Stimulated activated CD8-positive, alpha-beta memory T cell treated with anti-CD3 and anti-CD28 coated beads, Interleukin-4, amount 100 ng/mL, for 24 hours (primary cell): ENCODE measurements at regions not wholly inside any gene's neighbourhood (a gene's known extent, or its start where the extent isn't known, plus 50 kb on each side); places are given as distances from the start of the nearest gene placed in this dataset.

ENCODE experiments used
- DNase-seq: peaks from one replicate; pipeline ENCODE4 v3.0.0-alpha.2; 2020; ENCODE audit warnings: low read depth

DNA sequence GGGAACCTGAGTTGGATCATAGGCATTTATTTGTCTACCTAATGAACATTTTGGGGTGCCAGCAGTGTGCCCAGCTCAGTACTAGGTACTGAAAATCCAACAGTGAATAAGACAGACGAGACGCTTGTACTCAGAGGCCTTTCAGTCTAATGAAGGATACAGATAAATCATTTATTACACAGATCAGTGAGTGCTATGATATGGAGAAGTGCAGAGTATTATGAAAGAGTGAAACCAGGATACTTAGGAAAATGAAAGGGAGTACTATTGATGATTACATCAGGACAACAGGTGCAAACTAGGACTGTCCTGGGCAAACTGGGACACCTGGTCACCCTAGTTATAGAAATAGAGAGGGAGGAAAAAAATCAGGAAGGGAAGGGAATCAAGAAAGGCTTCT lies 207.5 kb upstream of the NCAM1 start:
- no peak for DNase-seq

DNA sequence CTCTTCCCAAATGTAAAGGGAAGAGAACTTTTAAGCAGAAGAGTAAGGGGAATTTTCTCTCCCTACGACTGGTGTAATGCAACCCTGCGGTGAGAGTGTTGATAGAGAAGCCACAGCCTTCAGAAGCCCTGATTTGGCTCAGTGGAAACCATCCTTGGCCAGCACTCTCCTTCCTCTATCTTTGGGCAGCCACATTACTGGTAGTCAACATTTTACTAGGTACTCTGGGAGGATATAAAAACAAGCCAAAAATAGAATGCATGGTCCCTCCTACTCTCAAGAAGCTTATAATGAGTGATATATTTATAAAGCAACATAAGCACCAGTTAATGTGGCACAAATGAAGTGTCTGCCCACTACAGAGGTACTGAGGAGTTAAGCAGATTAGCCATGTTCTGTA lies 201.8 kb upstream of the NCAM1 start:
- DNase-seq = no peak

DNA sequence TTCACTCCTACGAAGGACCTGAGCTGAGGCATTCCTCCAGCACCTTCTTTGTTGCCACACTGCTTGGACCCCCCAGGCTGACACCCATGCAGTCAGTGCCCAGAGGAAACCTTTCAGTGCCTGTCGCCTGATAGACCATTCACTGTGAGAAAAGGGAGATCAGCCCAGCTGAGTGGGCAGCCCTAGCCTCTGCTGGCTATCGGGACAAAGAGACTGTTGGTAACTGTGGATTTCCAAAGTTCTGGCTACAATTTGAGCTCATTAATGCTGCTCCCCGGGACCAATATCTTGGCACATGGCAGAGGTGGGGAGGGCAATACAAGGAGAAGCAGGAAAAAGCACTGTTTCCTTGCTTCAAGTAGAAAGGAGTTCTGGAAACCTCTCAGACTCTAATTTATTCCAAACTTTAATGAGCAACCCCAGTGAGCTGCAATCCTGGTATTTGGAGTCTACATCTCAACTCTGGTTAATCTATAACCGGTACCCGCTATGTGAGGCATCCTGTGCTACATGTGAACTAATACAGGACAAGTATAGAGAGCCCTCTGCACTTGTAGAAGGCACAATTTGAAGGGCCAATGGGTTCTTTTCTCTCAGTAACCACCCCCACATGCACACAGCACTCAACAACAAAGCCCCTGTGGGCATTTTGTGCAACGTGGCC lies 200.7 kb upstream of the NCAM1 start:
- no peak for DNase-seq

DNA sequence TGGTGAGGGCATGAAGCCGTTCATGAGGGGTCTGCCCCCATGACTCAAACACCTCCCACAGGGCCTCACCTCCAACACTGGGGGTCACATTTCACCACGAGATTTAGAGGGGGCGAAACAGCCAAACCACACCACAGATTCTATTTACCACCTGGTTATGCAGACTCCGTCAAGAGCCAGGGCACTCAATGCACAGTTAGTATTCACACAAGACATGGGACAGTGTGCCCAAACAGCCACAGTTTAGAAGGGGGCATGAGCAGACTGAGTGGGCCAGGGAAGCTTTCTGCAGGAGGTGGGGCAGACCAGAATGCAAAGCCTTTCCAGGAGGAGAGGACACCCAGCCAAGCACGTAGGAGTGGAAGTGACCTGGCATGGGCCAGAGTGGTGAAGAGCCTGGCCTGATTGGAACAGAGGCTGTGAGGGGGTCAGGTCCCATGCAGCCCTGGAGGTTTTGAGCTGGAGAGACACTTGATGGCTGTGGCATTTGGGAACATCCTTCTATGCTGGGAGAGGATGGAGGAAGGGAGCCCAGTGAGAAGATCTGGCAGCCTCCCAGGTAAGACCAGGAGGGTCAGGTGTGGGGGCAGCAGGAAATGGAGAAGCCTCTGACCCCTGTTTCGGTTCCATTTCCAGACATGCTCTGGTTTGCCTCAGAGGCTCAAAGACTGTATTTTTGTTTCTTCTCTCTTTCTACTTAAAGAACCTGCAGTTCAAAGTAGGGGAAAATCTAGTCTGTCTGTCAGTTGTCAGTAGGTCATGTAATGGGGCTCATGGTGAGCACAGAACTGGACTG lies 199.1 kb upstream of the NCAM1 start:
- DNase-seq = no peak

DNA sequence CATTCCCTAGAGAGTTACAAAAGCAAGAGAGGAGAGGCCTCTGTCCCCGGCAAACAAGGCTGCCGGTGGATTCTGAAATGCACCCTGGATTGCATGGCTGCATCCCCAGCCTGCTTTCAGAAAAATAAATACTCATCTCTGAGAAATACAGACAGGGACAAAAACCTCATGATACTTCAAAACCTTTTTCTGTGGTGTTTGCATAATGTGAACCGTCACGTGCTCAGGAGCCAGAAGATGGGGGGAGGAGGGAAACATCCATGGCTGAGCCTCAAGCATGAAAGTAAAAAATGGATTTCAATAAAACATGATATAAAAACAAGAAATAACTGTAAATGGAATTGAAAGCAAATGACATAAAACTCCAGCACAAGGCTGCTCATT lies 198.5 kb upstream of the NCAM1 start:
- DNase-seq = no peak

DNA sequence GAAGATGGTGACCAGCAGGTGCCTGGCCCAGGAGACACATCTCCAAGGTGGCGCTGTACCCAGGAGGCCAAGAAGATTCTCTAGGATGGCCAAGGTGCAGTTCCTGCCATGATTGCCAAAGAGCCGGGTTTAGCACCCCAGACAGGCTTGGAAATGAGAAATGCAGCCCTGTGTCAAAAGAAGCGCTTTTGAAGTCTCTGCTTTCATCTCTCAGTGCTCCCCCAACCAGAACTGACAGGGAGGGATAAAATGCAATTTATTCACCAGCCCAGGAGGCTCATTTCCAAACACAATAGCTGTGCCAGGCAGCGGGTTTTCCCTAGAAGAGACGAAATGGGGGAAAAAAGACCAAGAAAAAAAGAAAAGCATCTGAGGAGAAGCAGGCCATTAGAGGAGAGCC lies 195.9 kb upstream of the NCAM1 start:
- no peak for DNase-seq

DNA sequence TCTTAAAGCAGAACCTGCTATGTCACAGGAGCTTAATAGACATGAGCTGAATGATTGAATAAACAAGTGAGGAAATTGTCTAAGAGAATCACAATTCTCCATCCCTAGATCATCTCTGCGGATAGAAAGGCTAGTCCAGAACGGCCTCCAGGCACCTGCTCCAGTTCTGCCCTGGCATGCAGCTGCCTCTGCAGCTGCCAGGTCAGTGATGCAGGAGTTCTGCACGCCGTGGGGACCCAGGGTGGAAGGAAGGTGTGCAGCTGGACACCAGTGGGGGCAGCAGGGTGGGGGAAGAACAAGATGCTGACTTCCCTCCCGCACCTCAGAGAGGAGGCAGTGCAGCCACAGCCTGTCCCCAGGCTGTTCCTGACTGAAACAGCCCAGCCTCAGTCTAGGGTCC lies 192.1 kb upstream of the NCAM1 start:
- DNase-seq = no peak

DNA sequence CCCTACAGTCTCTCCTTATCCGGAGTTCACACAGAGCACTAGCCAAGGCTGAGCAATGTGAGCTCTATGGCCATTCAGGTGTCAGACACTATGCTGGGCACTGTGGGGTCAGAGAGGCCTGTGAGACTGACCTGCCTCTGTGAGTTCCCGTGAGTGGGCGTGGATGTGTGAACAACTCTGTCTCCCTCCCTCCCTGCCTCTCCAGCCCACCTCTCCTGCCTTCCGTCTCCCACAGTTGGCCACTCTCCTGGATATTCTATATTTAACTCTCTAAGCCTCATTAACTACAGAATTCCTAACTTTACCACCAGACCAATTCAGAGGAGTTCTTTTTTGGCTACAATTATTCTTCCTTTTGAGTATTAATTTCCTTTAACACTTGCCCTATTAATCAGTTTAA lies 191.6 kb upstream of the NCAM1 start:
- no peak for DNase-seq

DNA sequence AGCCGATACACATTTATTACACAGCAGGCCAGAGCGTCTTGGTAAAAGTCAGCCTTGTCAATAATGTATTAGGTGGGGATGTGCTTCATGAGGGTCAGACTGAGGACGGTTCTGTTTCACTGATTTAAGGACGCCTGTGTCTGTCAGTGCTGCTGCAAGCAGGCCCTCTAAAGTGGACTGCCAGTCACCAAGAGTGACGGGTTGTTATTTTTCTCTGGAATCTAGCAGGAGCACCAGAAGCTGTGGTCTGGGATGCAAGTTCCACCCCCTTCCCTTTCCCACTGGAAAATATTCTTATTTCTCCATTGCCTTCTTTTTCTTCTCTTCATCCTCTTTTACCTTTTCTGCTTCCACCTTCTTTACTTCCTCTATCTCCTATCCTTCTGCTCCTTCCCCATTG lies 191.2 kb upstream of the NCAM1 start:
- DNase-seq = no peak

DNA sequence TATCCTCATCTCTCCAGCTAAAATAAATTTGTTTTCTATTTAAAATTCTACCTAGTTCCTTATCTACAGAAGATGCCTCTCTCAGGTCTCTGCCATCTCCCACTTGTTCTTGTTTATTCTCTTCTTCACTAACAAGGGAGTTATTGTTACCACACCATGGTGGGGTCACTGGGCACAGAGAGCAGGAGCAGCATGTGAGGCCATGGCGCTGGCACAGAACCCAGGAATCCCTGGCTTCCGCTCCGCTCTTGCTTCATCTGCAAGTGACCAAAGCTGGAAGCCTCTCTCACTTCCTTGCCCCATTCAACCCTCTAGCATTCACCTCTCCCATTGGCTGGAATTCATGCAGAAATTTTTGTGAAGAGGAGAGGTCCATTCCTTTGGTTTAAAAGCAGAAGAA lies 190.7 kb upstream of the NCAM1 start:
- DNase-seq = no peak

DNA sequence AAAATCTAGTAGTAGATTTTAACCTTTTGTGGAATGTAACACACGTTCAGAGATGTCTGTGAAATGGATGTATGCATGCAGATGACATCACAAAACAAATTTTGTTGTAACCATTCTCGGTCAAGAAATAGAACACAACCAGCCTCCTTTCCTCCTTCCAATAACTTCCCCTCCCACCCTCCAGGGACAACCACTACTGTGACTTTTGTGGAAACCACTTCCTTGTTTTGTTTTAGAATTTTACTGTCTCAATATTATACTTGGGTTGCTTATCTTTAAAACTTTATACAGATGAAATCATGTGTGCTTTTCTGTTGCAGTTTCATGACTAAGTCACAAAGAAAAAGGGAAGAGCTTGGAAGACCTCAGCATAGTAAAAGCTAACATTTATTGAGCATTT lies 189.4 kb upstream of the NCAM1 start:
- DNase-seq = no peak

DNA sequence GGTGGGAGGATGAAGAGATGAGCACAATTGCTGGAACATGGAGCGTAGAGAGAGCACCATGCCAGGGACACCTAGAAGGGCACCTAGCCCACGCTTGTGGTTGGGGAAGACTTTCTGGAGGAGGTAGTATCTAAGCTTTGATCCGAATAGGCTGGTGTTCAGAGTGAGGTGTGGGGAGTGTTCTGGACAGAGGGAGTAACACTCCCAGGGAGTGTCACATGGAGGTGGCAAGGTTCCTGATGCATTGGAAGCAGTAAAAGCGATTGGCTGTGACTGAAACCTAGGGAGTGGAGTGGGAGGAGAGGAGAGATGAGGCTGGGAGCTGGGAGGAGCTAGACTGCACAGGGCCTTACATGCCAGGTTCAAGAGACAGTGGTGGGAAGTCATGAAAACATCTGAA lies 188.0 kb upstream of the NCAM1 start:
- DNase-seq = no peak

DNA sequence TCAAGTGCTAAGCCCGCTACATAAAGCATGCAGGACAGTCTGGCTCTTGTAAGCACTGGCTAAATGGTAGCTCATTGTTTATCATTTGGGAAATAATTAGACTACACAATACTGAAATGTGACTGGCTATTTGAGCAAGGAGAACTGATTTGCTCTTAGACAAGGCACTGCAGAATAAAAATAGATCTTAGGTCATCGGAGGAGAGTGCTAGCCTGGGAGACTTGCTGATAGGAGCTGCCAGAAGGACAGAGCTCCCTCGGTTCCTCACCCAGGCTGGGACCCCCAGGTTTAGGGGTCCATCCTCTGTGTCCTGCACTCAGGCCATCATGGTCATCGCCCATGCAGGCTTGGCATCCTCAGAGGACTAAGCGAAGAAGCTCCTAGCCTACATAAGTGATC lies 184.4 kb upstream of the NCAM1 start:
- DNase-seq = no peak

DNA sequence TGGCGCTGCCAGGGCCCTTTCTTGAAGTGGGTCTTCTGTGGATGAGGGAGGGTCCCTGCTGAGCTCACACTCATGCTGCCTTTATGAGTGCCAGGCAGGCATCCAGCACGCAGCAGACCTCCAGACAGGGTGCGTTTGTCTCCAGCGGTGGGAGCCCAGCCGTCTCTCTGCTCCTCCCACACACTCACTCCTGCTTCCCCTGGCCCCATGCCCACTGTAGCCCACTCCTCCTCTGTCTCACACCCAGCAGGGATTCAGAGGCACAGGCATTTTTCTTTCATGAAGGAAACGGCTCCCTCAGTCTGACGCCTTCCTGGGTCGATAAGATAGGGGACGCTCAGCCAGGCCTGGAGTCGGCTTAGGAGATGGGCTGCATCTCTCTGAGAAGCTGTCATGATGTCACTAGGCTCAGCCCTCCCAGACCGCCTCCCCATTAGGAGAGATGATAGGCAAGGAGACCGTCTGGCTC lies 183.9 kb upstream of the NCAM1 start:
- no peak for DNase-seq

DNA sequence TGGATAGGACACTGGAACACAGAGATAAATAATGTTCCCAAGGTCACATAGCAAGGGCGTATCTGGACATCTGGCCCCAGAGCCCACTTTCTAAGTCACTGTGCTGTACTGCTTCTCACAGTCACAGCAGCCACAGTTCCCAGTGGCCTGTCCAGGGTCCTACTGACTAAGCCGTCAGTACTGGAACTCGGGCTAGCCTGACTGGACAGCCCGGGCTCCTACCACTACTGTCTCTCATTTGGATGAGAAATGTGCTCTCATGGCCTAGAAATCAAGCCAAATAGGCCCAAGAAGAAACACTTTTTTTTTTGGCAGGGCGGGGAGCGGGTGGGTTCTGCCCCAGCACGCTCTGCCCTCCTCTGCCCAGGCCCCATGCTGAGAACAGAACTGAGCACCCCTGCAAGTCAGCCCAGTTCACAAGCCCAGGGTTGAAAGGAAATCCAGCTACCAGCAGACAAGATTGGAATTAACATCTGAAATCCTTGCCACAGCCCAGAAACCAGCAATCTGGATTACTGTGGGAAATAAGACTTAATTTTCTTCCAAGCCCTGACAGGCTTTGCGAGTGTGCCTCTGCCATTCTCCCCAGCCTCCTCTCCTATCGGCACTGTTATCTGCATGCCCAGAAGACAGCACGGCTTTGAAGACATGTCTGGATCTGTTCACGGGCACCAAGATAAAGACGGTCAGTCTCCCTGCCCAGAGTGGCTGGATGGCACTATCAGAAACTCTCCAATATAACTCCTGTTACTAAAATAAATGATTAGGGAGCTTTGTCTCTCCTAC lies 182.9 kb upstream of the NCAM1 start:
- DNase-seq = no peak

DNA sequence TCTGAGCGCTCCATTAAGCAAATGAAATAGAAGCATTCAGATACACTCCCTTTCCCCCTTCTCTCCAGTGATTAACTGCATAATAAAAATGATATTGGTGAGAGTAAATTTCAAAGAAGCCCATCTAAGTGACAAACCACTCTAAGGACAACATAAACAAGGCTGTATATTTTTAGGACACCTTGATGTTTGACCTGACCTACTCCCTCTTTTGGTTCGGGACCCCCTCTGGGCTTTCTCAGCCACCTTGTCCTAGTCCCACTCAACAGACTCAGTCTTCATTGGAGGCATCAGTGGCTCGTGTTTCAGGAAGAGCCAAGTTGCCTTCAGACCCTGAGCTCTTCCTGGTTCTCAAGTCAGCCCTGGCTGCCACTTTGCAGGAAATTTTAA lies 182.3 kb upstream of the NCAM1 start:
- DNase-seq = no peak

DNA sequence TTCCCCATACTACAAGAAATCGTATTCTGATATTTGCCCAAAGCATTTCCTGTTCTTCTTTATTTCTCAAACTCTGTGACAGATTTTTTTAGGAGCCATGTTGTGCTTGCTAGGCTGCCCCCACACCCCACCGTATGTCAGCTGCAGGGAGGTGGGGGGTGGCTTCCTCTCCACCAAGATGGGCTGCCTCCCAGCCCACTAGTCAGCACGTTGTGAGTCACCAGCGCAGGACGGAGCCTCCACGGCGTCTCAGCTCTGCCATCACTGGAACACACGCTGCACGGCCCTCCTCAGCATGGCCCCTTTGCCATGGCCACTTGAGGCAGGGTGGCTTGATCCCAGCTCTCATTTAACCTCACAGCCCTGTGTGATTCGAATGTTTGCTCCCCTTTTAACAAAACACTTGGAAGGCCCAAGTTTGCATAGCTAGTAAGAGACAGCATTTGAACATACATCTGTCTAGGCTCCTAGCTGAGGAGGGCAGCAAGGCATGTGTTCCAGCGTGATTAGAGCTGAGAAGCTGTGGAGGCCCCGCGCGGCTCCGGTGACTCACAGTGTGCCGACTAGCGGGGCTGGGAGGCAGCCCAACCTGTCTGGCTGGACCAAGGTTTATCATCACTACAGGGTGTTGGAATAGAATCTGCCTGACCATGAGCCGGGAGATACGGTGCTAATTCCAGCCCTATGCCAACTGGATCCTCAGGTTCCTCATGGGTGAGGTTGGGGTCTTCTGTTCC lies 180.7 kb upstream of the NCAM1 start:
- no peak for DNase-seq

DNA sequence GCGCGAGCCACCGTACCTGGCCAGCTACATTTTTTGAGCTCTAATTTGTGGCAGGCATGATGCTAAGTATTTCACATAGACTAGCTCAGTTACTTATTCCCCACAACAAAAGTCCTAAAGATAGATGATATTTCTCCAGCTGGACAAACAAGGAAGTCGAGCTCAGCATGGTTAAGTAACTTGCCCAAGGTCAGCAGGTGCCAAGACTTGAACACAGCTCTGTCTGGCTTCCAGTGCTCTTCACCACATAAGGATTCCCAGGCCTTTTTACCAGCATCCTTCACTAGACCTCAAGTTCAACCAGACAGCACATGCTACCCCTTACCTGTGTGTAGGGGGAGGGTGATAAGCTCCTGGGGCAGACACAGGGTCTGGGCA lies 177.3 kb upstream of the NCAM1 start:
- DNase-seq = no peak

DNA sequence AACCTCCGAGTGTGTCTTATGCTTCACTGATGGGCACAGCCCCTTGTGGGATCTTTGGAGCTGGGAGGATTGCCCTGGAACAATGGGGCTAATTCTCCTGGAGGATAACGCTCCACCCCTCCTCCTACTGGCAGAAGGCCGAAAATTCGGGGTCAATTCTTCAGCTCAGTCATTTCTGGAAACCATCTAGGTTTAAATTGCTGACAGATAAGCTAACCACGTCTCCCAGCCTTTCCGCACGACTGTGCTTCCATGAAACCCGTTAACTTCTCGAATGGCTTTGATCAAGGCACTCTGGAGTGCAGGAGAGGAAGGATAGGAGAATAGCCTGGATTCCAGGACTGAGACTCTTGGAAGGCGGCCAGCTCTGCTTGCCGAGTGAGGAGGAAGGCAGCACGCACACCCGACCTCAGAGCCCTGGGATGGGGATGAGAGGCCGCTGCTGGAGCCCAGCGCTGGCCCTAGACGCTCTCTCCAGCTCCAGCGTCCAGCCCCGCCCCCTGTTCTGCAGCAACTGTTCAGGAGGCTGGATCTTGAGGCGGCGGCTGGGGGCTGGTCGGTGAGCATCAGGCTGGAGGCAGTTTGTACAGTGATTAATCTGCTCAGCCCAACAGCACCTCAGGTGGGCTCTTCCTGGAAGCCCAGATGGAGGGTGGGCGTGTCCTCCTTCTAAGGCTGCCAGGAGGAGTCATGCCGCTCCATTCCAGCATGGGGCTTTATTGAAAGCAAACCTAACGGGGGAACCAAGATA lies 176.7 kb upstream of the NCAM1 start:
- no peak for DNase-seq

DNA sequence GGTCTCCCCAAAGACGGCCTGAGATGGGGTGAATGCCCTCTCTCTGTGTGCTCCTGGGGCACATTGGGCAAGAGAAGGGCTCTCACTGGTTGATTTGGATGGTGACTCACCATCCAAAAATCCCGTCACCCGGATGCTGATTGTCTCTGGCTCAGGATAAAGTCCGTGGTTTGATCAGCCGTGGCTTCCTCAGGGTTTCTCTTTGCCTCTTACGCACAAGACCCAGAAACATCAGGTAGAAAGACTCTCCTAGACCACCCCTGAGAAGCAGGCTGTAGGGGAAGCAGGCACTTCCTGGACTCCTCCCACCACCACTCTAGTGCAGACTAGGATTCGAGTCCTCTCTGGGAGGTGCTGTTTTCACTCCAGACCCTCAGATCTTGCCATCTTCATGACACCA lies 176.1 kb upstream of the NCAM1 start:
- no peak for DNase-seq

DNA sequence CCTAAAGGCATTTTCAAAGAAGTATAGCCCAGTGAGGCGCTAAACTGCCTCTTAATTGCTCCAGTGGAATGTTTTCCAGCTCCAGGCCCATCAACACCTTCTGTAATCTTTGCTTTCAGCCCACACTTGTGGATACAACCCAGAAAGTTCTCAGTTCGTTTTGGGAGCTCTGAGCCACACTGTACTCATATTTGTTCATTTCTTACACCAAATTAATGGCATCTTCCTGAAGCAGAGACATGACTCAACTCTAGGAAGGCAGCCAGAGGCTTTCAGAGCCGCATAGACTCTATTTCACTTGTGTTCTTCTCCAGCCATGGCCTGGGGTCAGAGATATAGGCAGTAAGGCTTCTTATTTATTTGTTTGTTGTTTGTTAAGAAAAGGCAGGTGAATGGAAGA lies 175.5 kb upstream of the NCAM1 start:
- DNase-seq = no peak

DNA sequence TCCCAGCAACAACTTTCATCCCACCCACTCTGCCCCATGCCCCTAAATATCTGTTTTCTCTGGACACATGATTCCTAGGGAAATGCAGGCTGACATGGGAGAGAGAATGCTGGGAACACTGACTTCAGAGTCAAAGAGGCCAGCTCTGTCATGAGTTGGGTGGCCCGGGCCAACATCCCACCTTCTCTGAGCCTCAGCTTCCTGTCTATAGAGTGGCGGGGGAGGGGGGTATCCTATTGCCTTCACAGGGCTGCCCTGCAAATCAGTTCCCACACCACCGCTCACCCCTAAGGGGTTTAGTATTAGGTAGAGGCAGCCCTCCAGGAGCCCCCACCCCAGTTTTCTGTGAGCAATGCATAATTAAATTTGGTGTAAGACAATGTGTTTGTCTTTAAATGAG lies 175.0 kb upstream of the NCAM1 start:
- no peak for DNase-seq
